ENCODE measurements at regions not wholly inside any gene's neighbourhood (a gene's known extent, or its start where the extent isn't known, plus 50 kb on each side); places are given as distances from the start of the nearest gene placed in this dataset.

- intact Hi-C loops (cut with DNase I), result no loop called here
- H3K4me1 ChIP-seq, result no peaks in the 10 kb centered on the region
- H3K4me3 ChIP-seq, result no peak overlapping the region
- no peaks in the 10 kb centered on the region for H3K27me3 ChIP-seq
- no peaks in the 10 kb centered on the region for H3K36me3 ChIP-seq
- no peaks in the 10 kb centered on the region for H3K9me3 ChIP-seq
- DNase-seq (no peak), ATAC-seq (no peak)
- TF ChIP-seq CTCF (IDR thresholded peaks at IDR 0.05), result no peak
- H3K27ac ChIP-seq, result no peak overlapping the region
These were observed 116.9 kb downstream of the KCTD12 start for GRCh38 chr13:76769271-76769791.

GRCh38 chr13:76768384-76768783 lies 117.8 kb downstream of the KCTD12 start:
- Histone ChIP-seq H3K36me3 (no peaks in the 10 kb centered on the region), H3K27ac (no peak overlapping the region), H3K4me3 (no peak overlapping the region), H3K27me3 (no peaks in the 10 kb centered on the region), H3K4me1 (no peaks in the 10 kb centered on the region), H3K9me3 (no peaks in the 10 kb centered on the region)
- DNase-seq, result no peak
- intact Hi-C loops (cut with DNase I), result no loop called here
- no peak for TF ChIP-seq CTCF (IDR thresholded peaks at IDR 0.05)
- no peak for ATAC-seq

- Histone ChIP-seq H3K36me3 (no peaks in the 10 kb centered on the region), H3K4me1 (no peaks in the 10 kb centered on the region), H3K27me3 (no peaks in the 10 kb centered on the region), H3K9me3 (no peaks in the 10 kb centered on the region), H3K27ac (no peak overlapping the region), H3K4me3 (no peak overlapping the region)
- ATAC-seq, result no peak
- intact Hi-C loops (cut with DNase I), result no loop called here
- TF ChIP-seq CTCF (IDR thresholded peaks at IDR 0.05), result no peak
- DNase-seq, result no peak
These were observed 121.3 kb downstream of the KCTD12 start for GRCh38 chr13:76764916-76765315.

- TF ChIP-seq CTCF (IDR thresholded peaks at IDR 0.05), result no peak
- Histone ChIP-seq H3K36me3 (no peaks in the 10 kb centered on the region), H3K27me3 (no peaks in the 10 kb centered on the region), H3K9me3 (no peaks in the 10 kb centered on the region), H3K27ac (no peak overlapping the region), H3K4me3 (no peak overlapping the region), H3K4me1 (no peaks in the 10 kb centered on the region)
- DNase-seq (peak; percentile 63), ATAC-seq (peak; percentile 97)
- intact Hi-C loops (cut with DNase I), result no loop called here
These were observed 121.8 kb downstream of the KCTD12 start for GRCh38 chr13:76764429-76764828.

GRCh38 chr13:76762721-76763120 lies 123.5 kb downstream of the KCTD12 start:
- Histone ChIP-seq H3K4me1 (peaks cover 7% of the 10 kb centered on the region), H3K9me3 (no peaks in the 10 kb centered on the region), H3K36me3 (no peaks in the 10 kb centered on the region), H3K4me3 (no peak overlapping the region), H3K27me3 (no peaks in the 10 kb centered on the region), H3K27ac (no peak overlapping the region)
- DNase-seq (no peak), ATAC-seq (no peak)
- intact Hi-C loops (cut with DNase I), result no loop called here
- TF ChIP-seq CTCF (IDR thresholded peaks at IDR 0.05), result no peak

- DNase-seq, result no peak
- Histone ChIP-seq H3K36me3 (no peaks in the 10 kb centered on the region), H3K9me3 (no peaks in the 10 kb centered on the region), H3K27me3 (no peaks in the 10 kb centered on the region), H3K4me1 (peaks cover 7% of the 10 kb centered on the region), H3K4me3 (no peak overlapping the region), H3K27ac (no peak overlapping the region)
- intact Hi-C loops (cut with DNase I), result no loop called here
- no peak for ATAC-seq
- TF ChIP-seq CTCF (IDR thresholded peaks at IDR 0.05), result no peak
These were observed 126.3 kb downstream of the KCTD12 start for GRCh38 chr13:76759877-76760276.
